ENCODE measurements at regions not wholly inside any gene's neighbourhood (a gene's known extent, or its start where the extent isn't known, plus 50 kb on each side); places are given as distances from the start of the nearest gene placed in this dataset.

DNA sequence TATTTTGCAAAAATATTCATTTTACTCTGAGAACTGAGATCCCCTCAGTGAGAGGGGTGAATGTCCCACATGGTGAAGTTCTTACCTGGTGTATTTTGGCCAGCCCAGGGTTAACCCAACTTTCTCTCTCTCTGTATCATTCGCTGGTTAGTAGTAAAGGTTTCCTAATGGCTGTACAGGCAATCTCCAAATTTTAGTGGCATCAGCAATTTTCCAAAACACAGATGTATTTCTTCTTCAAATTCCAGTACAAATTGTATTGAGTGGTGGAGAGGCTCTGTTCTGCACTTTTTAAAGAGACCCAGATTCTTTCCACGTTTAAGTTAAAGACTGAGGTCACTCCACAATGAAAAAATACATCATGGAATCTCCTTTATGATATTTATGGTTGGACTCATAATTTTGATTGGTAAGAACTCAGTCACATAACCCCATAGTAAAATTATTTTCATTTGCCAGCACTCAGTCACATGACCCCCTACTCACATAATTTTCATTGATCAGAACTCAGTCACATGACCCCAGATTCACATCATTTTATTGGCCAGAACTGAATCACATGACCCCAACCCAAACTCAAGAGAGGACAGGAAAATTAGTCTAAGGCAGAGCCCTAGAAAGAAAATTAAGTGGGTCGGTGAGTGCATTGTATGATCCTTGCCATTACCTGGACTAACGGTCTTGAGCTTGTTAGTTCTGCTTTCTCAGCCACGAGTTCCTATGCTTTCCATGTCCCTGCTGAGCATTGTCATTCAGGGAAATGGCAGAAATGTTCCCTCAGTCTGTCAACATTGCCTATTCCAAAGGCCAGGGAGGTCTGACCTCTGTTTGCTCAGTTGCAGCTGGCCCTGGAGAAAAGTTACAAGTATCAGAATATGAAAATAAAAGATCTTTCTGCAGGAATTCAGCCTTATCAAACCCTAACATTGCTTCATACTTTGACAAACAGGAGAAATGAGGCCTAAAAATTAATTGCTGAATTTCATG lies 1536.2 kb downstream of the AACS start:
- Histone ChIP-seq H3K27ac (peak overlapping the region; percentile 19 to 29 (median 27)), H3K4me1 (peaks cover 0 to 14% (median 4%) of the 10 kb centered on the region in 4 donors), H3K9me3 (no peaks in the 10 kb centered on the region), H3K27me3 (no peaks in the 10 kb centered on the region), H3K36me3 (no peaks in the 10 kb centered on the region), H3K4me3 (peak overlapping the region in 1 of 3 donors; percentile 10)
- 40% methylated on average over 5 of the region's 5 CpGs for WGBS (ENCODE audit: insufficient coverage, low coverage, low lambda C conversion rate, missing lambda C conversion rate)
- DNase-seq = no peak
- TF ChIP-seq, protein P1, sequence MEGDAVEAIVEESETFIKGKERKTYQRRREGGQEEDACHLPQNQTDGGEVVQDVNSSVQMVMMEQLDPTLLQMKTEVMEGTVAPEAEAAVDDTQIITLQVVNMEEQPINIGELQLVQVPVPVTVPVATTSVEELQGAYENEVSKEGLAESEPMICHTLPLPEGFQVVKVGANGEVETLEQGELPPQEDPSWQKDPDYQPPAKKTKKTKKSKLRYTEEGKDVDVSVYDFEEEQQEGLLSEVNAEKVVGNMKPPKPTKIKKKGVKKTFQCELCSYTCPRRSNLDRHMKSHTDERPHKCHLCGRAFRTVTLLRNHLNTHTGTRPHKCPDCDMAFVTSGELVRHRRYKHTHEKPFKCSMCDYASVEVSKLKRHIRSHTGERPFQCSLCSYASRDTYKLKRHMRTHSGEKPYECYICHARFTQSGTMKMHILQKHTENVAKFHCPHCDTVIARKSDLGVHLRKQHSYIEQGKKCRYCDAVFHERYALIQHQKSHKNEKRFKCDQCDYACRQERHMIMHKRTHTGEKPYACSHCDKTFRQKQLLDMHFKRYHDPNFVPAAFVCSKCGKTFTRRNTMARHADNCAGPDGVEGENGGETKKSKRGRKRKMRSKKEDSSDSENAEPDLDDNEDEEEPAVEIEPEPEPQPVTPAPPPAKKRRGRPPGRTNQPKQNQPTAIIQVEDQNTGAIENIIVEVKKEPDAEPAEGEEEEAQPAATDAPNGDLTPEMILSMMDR (IDR thresholded peaks at IDR 0.05) = no peak
- TF ChIP-seq POLR2A (IDR thresholded peaks at IDR 0.05) = no peak
- ATAC-seq = peak; percentile 94 to 97 (median 96)
- intact Hi-C loops (cut with DNase I) = no loop called here

GRCh38 chr12:126602612-126603011 lies 1537.4 kb downstream of the AACS start:
- WGBS (ENCODE audit: insufficient coverage, low coverage, low lambda C conversion rate, missing lambda C conversion rate) = 70% methylated on average over 7 of the region's 7 CpGs
- TF ChIP-seq, protein P1 (IDR thresholded peaks at IDR 0.05) = no peak
- TF ChIP-seq POLR2A (IDR thresholded peaks at IDR 0.05) = no peak
- H3K27ac ChIP-seq = no peak overlapping the region
- no peak overlapping the region for H3K4me3 ChIP-seq
- no peaks in the 10 kb centered on the region for H3K36me3 ChIP-seq
- H3K9me3 ChIP-seq = no peaks in the 10 kb centered on the region
- ATAC-seq = no peak
- intact Hi-C loops (cut with DNase I) = no loop called here
- no peak for DNase-seq
- H3K4me1 ChIP-seq = peaks cover 0 to 22% (median 6%) of the 10 kb centered on the region in 4 donors
- no peaks in the 10 kb centered on the region for H3K27me3 ChIP-seq

DNA sequence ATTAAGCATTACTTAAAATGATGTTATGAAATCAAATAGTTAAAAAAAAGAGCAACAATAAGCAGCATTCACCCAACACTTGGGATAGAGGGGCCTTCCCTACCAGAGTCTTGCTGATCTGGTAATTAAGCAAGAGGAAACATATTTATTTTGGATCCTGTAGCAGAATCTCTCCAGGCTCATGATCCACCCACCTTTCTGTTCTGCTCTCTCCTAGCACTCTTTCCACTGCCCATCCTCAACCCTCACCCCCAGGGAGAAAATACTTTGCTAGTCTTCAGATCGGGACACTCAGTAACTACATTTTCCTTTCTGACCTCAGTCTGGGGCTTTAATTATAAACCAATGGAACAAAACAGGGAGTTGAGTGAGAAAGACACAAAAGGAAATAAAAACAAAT lies 1541.9 kb downstream of the AACS start:
- TF ChIP-seq, protein P1 (IDR thresholded peaks at IDR 0.05) = no peak
- DNase-seq = no peak
- no peak overlapping the region for H3K27ac ChIP-seq
- no peak overlapping the region for H3K4me3 ChIP-seq
- WGBS (ENCODE audit: insufficient coverage, low coverage, low lambda C conversion rate, missing lambda C conversion rate) = 27% methylated on average over 1 of the region's 1 CpG
- peaks cover 0 to 5% (median 0%) of the 10 kb centered on the region in 4 donors for H3K9me3 ChIP-seq
- intact Hi-C loops (cut with DNase I) = no loop called here
- ATAC-seq = peak; percentile 70 to 80 (median 72)
- no peaks in the 10 kb centered on the region for H3K36me3 ChIP-seq
- peaks cover 0 to 20% (median 4%) of the 10 kb centered on the region in 4 donors for H3K4me1 ChIP-seq
- no peaks in the 10 kb centered on the region for H3K27me3 ChIP-seq

GRCh38 chr12:126607867-126608266 lies 1542.6 kb downstream of the AACS start:
- peaks cover 0 to 17% (median 2%) of the 10 kb centered on the region in 4 donors for H3K4me1 ChIP-seq
- H3K27ac ChIP-seq = no peak overlapping the region
- H3K4me3 ChIP-seq = no peak overlapping the region
- no peaks in the 10 kb centered on the region for H3K27me3 ChIP-seq
- peaks cover 0 to 7% (median 0%) of the 10 kb centered on the region in 4 donors for H3K9me3 ChIP-seq
- DNase-seq (no peak), ATAC-seq (peak; percentile 30 to 81 (median 72))
- TF ChIP-seq, protein P1 (IDR thresholded peaks at IDR 0.05) = no peak
- no peak for TF ChIP-seq POLR2A (IDR thresholded peaks at IDR 0.05)
- WGBS (ENCODE audit: insufficient coverage, low coverage, low lambda C conversion rate, missing lambda C conversion rate) = 13% methylated on average over 1 of the region's 1 CpG
- no peaks in the 10 kb centered on the region for H3K36me3 ChIP-seq
- intact Hi-C loops (cut with DNase I) = no loop called here
